ENCODE measurements at regions not wholly inside any gene's neighbourhood (a gene's known extent, or its start where the extent isn't known, plus 50 kb on each side); places are given as distances from the start of the nearest gene placed in this dataset.
"Not testable (repeated sequence)": the region's sequence is repeated elsewhere in the genome, so short reads cannot be mapped to it uniquely, and the experiment has no call there.

DNA sequence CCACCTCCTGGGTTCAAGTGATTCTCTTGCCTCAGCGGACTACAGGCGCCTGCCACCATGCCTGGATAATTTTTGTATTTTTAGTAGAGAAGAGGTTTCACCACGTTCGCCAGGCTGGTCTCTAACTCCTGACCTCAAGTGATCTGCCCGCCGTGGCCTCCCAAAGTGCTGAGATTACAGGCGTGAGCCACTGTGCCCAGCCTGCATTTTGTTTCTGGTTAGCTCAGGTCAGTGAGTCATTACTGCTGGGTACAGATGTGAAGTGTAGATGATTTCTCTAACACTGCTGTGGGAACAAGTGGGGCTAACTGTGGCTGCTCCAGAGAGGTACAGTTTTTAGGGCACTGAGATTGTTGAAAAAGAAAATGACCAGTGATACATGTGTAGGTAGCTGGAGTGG is 188.6 kb downstream of the PRL start:
- no peaks in the 10 kb centered on the region for H3K36me3 Mint-ChIP-seq (ENCODE audit: low read depth)
- CTCF ChIA-PET, result no interaction called here
- H3K27ac Mint-ChIP-seq, result no peak overlapping the region
- no peak for DNase-seq
- H3K4me1 Mint-ChIP-seq, result no peaks in the 10 kb centered on the region
- H3K9me3 Mint-ChIP-seq, result no peaks in the 10 kb centered on the region
- H3K4me3 Mint-ChIP-seq, result no peak overlapping the region
- POLR2A ChIA-PET, result no interaction called here
- no peaks in the 10 kb centered on the region for H3K27me3 Mint-ChIP-seq

DNA sequence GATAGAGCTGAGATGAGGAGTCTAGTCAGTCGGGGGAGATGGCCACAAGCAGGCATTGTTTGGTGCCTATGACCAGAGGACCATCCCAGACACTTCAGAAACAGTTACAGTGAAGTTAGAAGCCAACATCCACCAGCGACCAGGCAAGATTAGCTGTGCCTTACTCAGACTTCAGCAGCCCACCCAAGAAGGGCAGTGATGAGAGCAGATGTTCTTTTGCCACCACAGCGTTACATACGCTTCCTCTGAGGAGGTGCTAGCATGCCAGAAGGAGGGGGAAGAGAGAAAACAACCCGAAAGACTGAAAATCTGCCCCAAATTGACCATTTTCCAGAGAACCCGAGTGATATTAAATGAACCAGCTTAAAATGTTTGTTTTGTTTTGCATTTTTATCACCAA is 186.8 kb downstream of the PRL start:
- Mint-ChIP-seq H3K27ac (no peak overlapping the region), H3K36me3 (ENCODE audit: low read depth) (no peaks in the 10 kb centered on the region), H3K9me3 (no peaks in the 10 kb centered on the region), H3K4me1 (no peaks in the 10 kb centered on the region), H3K4me3 (no peak overlapping the region), H3K27me3 (no peaks in the 10 kb centered on the region)
- CTCF ChIA-PET, result no interaction called here
- POLR2A ChIA-PET, result no interaction called here
- DNase-seq, result no peak

DNA sequence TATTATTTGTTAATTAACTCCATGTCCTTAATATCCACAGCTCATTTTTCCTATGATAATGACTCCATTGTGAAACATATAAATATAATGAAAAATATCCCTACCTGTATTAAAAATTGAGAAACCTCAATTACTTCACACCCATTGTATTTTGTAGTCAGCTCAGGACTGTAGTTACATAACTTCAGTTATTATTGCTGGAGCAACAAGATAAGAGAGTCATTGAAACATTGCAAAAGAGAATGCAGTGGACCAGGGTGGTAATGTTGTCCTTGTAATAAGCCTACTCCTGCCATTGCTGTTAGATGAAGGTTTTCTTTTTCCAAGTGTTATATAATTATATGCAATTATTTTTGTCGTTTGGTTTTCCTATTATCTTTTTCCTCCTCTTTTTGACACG is 184.4 kb downstream of the PRL start:
- Mint-ChIP-seq H3K4me1 (no peaks in the 10 kb centered on the region), H3K27ac (no peak overlapping the region), H3K4me3 (no peak overlapping the region), H3K27me3 (no peaks in the 10 kb centered on the region), H3K36me3 (ENCODE audit: low read depth) (no peaks in the 10 kb centered on the region), H3K9me3 (no peaks in the 10 kb centered on the region)
- ChIA-PET CTCF (no interaction called here), POLR2A (no interaction called here)
- no peak for DNase-seq

DNA sequence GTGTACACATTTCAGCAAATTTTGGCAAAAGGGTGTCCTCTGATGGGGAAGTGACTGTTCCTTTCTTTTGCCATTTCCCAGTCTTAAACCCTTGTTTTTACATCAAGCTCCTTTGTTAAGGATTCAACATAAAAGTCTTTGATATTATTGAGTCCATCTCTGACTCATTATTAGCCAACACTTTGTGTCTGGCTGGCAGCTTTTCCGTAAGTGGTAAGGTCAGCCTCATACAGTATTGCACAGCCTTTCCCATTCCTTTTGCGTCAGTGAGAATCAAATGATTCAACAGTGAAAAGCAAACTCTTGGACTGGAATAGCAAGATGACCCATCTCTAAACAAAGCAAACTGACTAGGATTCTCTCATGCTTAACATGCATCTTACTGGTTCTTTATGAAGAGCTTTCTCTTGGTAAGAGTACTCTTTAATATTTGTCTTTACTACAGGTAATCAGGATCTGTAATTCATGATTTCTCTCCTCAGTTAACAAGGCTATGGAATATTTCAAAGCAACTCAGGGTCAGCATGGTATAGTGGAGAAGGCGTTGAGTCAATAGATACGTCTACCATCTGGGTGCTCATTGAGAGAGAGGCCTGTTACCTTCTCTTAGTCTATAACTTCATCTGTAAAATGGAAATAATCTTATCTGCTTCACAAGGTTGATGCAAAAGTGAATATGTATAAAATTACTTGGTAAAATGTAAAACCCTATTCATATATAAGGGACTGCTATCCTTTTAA is 183.6 kb downstream of the PRL start:
- no peaks in the 10 kb centered on the region for H3K9me3 Mint-ChIP-seq
- no peaks in the 10 kb centered on the region for H3K27me3 Mint-ChIP-seq
- POLR2A ChIA-PET, result no interaction called here
- H3K4me3 Mint-ChIP-seq, result no peak overlapping the region
- no peaks in the 10 kb centered on the region for H3K36me3 Mint-ChIP-seq (ENCODE audit: low read depth)
- H3K27ac Mint-ChIP-seq, result no peak overlapping the region
- H3K4me1 Mint-ChIP-seq, result no peaks in the 10 kb centered on the region
- CTCF ChIA-PET, result no interaction called here
- no peak for DNase-seq

DNA sequence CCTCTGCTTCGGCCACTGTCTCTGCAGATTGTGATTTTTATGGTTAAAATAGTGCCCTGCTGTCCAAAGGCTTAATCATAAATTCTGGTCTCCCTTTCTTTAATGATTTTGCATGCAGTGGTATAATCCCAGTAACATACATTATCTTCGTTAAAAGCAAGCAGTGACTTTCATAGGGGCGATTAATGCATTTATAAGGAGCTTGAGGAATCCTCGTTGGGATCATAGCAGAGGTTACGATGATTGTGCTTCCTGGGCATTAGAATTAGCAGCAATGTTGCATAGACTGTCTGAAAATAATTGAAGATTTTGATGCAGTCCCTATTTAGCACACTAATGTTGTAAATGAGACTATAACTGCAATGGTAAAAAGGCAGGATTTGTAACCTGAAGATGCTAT is 181.3 kb downstream of the PRL start:
- ChIA-PET CTCF (no interaction called here), POLR2A (no interaction called here)
- no peaks in the 10 kb centered on the region for H3K4me1 Mint-ChIP-seq
- H3K9me3 Mint-ChIP-seq, result no peaks in the 10 kb centered on the region
- H3K36me3 Mint-ChIP-seq (ENCODE audit: low read depth), result no peaks in the 10 kb centered on the region
- no peak overlapping the region for H3K27ac Mint-ChIP-seq
- H3K4me3 Mint-ChIP-seq, result no peak overlapping the region
- DNase-seq, result no peak
- H3K27me3 Mint-ChIP-seq, result no peaks in the 10 kb centered on the region

DNA sequence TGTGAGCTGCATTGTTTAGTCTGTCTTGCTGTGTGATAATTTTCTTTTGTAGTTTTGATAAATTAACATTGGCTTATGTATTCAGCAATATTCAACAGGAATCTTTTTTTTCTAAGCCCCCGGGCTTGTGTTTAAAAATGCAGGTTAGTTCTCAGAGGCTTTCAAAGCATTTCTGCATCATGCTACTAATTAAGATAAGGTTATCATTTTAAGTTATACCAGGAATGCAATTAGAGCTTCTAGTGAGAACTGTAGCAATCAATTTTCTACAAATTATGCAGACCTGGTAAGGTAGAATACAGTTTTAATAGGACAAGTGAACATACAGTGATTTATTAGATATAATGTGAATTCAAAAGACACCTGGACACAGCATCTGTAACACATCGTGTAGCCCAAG is 179.2 kb downstream of the PRL start:
- Mint-ChIP-seq H3K4me3 (no peak overlapping the region), H3K27ac (no peak overlapping the region), H3K4me1 (no peaks in the 10 kb centered on the region), H3K27me3 (no peaks in the 10 kb centered on the region), H3K9me3 (no peaks in the 10 kb centered on the region), H3K36me3 (ENCODE audit: low read depth) (no peaks in the 10 kb centered on the region)
- DNase-seq, result no peak
- ChIA-PET POLR2A (no interaction called here), CTCF (no interaction called here)

DNA sequence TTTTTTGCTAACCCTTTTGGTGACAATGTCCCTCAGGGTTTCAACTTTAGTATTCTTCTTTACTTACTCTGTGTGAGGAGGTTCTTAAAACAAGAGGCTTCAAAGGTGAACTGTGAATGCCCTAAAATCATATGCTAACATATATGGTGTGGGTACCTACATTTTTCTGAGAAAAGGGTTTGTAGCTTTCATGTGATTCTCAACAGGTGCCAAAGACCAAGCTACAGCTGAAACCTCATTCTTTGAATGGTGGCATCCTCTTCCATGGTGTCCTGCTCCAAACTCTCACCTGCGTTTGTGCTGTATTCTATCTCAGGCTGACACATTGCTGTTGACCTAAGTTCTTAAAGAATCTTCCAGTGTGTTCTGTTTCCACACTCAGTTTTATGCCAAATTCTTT is 177.3 kb downstream of the PRL start:
- Mint-ChIP-seq H3K4me1 (no peaks in the 10 kb centered on the region), H3K27me3 (no peaks in the 10 kb centered on the region), H3K36me3 (ENCODE audit: low read depth) (no peaks in the 10 kb centered on the region), H3K27ac (no peak overlapping the region), H3K9me3 (no peaks in the 10 kb centered on the region), H3K4me3 (no peak overlapping the region)
- DNase-seq, result no peak
- POLR2A ChIA-PET, result no interaction called here
- CTCF ChIA-PET, result no interaction called here

DNA sequence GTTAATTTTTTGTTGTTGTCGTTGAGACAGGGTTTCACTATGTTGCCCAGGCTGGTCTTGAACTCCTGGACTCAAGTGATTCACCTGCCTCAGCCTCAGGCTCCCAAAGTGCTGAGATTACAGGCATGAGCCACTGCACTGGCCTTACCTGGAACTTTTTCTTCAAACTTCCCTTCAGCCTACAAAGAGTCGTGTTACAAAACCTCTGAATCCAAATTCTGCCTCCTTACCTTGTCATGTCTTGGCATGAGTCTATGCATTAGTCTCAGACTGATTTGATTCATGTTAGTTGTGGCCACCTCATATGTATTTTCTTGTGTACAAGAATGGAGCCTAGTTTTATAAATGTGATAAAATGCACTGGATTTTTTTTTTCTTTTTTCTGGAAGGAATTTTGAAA is 172.1 kb downstream of the PRL start:
- CTCF ChIA-PET, result no interaction called here
- no peak overlapping the region for H3K4me3 Mint-ChIP-seq
- POLR2A ChIA-PET, result no interaction called here
- H3K27ac Mint-ChIP-seq, result no peak overlapping the region
- H3K9me3 Mint-ChIP-seq, result peaks cover 2% of the 10 kb centered on the region
- no peak for DNase-seq
- no peaks in the 10 kb centered on the region for H3K27me3 Mint-ChIP-seq
- no peaks in the 10 kb centered on the region for H3K36me3 Mint-ChIP-seq (ENCODE audit: low read depth)
- no peaks in the 10 kb centered on the region for H3K4me1 Mint-ChIP-seq

DNA sequence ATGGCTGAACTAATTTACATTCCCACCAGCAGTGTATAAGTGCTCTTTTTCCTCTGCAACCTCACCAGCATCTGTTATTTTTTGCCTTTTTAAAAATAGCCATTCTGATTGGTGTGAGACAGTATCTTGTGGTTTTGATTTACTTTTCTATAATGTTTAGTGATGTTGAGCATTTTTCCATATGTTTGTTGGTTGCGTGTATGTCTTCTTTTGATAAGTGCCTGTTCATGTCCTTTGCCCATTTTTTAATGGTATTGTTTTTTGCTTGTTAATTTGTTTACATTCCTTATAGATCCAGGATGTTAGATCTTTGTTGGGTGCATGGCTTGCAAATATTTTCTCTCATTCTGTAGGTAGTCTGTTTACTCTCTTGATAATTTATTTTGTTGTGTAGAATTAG is 169.9 kb downstream of the PRL start:
- Mint-ChIP-seq H3K36me3 (ENCODE audit: low read depth) (no peaks in the 10 kb centered on the region), H3K4me3 (no peak overlapping the region), H3K4me1 (no peaks in the 10 kb centered on the region), H3K9me3 (peaks cover 2% of the 10 kb centered on the region), H3K27me3 (no peaks in the 10 kb centered on the region), H3K27ac (no peak overlapping the region)
- CTCF ChIA-PET, result no interaction called here
- DNase-seq, result no peak
- POLR2A ChIA-PET, result no interaction called here

DNA sequence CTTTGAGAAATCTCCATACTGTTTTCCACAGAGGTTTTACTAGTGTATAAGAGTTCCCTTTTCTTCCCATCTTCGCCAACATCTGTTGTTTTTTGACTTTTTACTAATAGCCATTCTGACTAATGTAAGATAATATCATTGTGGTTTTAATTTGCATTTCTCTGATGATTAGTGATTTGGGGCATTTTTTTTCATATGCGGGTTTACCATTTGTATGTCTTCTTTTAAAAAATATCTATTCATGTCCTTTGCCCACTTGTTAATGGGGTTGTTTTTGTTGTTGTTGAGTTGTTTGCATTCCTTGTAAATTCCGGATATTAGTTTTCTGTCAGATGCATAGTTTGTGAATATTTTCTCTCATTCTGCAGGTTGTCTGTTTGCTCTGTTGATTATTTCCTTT is 167.1 kb downstream of the PRL start:
- H3K9me3 Mint-ChIP-seq, result peaks cover 2% of the 10 kb centered on the region
- ChIA-PET CTCF (no interaction called here), POLR2A (no interaction called here)
- no peak overlapping the region for H3K27ac Mint-ChIP-seq
- H3K36me3 Mint-ChIP-seq (ENCODE audit: low read depth), result no peaks in the 10 kb centered on the region
- H3K4me1 Mint-ChIP-seq, result no peaks in the 10 kb centered on the region
- no peak overlapping the region for H3K4me3 Mint-ChIP-seq
- no peaks in the 10 kb centered on the region for H3K27me3 Mint-ChIP-seq
- no peak for DNase-seq

DNA sequence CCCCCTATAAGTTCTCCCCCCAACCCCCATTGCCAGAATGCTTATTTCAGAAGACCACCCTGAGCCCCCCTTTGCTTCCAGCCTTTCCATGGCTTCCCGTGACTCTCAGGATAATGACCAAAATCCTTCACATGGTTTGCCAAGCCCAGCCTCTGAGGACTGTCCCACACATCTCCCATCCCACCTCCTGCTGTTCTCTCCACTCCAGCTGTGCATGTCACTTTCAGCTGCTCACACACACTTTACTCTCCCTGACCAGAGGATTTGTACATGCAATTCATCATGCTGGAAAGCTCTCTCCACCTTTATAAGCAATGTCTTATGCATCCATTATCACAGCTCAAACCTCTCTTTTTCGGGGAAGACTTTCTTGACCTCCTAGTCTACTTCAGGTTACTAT is 164.2 kb downstream of the PRL start:
- DNase-seq, result no peak
- CTCF ChIA-PET, result no interaction called here
- no peaks in the 10 kb centered on the region for H3K4me1 Mint-ChIP-seq
- POLR2A ChIA-PET, result no interaction called here
- no peaks in the 10 kb centered on the region for H3K9me3 Mint-ChIP-seq
- H3K27ac Mint-ChIP-seq, result no peak overlapping the region
- no peaks in the 10 kb centered on the region for H3K36me3 Mint-ChIP-seq (ENCODE audit: low read depth)
- H3K4me3 Mint-ChIP-seq, result no peak overlapping the region
- H3K27me3 Mint-ChIP-seq, result no peaks in the 10 kb centered on the region

DNA sequence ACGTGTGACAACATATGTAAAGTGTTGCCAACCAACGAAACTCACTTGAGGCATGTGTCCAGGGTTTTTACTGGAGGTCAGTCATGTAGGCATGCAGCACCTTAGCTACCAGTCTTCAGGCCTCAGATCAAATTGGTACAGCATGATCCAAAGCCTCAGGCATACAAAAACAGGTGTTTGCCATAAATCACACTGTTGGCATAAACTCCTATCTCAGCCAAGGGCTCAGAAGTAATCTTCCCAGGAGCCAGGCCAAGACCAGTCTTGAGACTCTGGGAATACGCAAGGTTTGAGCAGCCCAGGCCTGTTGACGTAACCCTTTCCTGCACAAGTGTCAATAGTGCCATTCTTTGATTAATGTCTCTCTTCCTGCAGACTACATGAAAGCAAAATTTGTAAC is 163.5 kb downstream of the PRL start:
- H3K4me1 Mint-ChIP-seq, result no peaks in the 10 kb centered on the region
- no peaks in the 10 kb centered on the region for H3K36me3 Mint-ChIP-seq (ENCODE audit: low read depth)
- ChIA-PET CTCF (no interaction called here), POLR2A (no interaction called here)
- H3K4me3 Mint-ChIP-seq, result no peak overlapping the region
- no peak overlapping the region for H3K27ac Mint-ChIP-seq
- no peak for DNase-seq
- no peaks in the 10 kb centered on the region for H3K27me3 Mint-ChIP-seq
- H3K9me3 Mint-ChIP-seq, result no peaks in the 10 kb centered on the region

DNA sequence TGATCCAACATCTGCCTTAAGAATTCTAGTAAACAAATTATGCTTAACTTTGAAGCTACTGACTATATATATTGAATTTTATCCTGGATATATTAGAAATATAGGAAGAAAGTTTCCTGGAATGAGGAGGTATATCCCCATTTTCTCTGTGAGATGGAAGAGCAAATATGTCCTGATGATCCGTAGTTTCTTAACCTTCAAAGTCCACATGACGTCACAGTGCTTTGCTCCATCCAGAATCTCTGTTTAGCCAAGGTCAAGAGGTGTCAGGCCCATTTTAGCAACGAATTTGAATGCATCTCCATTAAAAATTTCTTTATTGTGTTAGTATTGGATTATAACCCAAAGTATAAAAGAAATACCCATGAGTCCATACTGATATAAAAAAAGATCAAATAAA is 162.5 kb downstream of the PRL start:
- DNase-seq, result no peak
- H3K27me3 Mint-ChIP-seq, result no peaks in the 10 kb centered on the region
- H3K4me1 Mint-ChIP-seq, result no peaks in the 10 kb centered on the region
- H3K9me3 Mint-ChIP-seq, result no peaks in the 10 kb centered on the region
- ChIA-PET POLR2A (no interaction called here), CTCF (no interaction called here)
- H3K27ac Mint-ChIP-seq, result no peak overlapping the region
- no peaks in the 10 kb centered on the region for H3K36me3 Mint-ChIP-seq (ENCODE audit: low read depth)
- H3K4me3 Mint-ChIP-seq, result no peak overlapping the region

DNA sequence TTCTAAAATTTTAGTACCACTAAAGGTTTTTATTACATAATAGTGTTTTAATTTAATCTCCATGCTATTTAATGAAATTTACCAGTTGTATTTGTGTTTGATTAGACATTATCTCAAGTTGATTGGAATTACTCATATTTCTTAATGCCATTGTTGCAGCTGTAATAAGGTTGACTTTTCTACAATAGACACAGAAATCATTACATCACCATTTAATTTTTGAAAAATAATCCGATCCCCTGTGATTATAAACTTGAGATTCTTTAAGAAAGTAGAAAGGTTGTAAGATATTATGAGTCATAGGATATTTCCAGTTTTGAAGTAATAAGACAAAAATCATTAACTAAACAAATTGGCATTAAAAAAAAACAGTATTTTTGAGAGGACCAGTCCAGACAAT is 161.4 kb downstream of the PRL start:
- Mint-ChIP-seq H3K9me3 (no peaks in the 10 kb centered on the region), H3K36me3 (ENCODE audit: low read depth) (no peaks in the 10 kb centered on the region), H3K27me3 (no peaks in the 10 kb centered on the region), H3K4me3 (no peak overlapping the region), H3K27ac (no peak overlapping the region), H3K4me1 (no peaks in the 10 kb centered on the region)
- ChIA-PET POLR2A (no interaction called here), CTCF (no interaction called here)
- no peak for DNase-seq

DNA sequence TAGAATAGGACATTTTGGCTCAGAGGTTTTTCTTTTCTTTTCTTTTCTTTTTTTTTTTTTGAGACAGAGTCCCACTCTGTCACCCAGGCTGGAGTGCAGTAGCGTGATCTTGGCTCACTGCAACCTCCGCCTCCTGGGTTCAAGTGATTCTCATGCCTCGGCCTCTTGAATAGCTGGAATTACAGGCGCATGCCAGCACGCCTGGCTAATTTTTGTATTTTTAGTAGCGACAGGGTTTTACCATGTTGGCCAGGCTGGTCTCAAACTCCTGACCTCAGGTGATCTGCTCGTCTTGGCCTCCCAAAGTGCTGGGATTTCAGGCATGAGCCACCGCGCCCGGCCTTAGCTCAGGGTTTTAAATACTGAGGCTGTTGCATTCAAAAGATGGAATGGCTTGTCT is 156.1 kb downstream of the PRL start:
- H3K36me3 Mint-ChIP-seq (ENCODE audit: low read depth); H3K4me1 Mint-ChIP-seq; H3K4me3 Mint-ChIP-seq; CTCF ChIA-PET; H3K27ac Mint-ChIP-seq; POLR2A ChIA-PET; H3K27me3 Mint-ChIP-seq; H3K9me3 Mint-ChIP-seq; DNase-seq: not testable (repeated sequence)

All from activated CD4-positive, alpha-beta memory T cell treated with anti-CD3 and anti-CD28 coated beads, Interleukin-2, amount 10 ng/mL, durations not matched to agents 7 days and 5 days (primary cell).